ENCODE measurements at regions not wholly inside any gene's neighbourhood (a gene's known extent, or its start where the extent isn't known, plus 50 kb on each side); places are given as distances from the start of the nearest gene placed in this dataset.

- TF ChIP-seq PML (IDR thresholded peaks at IDR 0.05; ENCODE audit: low read length): no peak
- TF ChIP-seq CUX1 (IDR thresholded peaks at IDR 0.05; ENCODE audit: insufficient replicate concordance, low read depth, low read length): no peak
- no peak for TF ChIP-seq SPI1 (IDR thresholded peaks at IDR 0.05; ENCODE audit: borderline replicate concordance, insufficient read depth, low read depth, low read length)
- no peak for TF ChIP-seq ETV6 (conservative IDR thresholded peaks at IDR 0.05 in 1 of 2, IDR thresholded peaks at IDR 0.05 in 1 of 2; ENCODE audit: borderline replicate concordance in 1 of 2, low read depth in 1 of 2)
- no peak for TF ChIP-seq PBX3 (IDR thresholded peaks at IDR 0.05; ENCODE audit: insufficient replicate concordance, low read depth, low read length)
- no peak for TF ChIP-seq MYB (IDR thresholded peaks at IDR 0.05; ENCODE audit: borderline replicate concordance, low read depth, low read length)
- no peak for TF ChIP-seq RELA (IDR thresholded peaks at IDR 0.05; ENCODE audit: borderline replicate concordance, partially characterized antibody)
- no peak for TF ChIP-seq SIX5 (IDR thresholded peaks at IDR 0.05; ENCODE audit: low read depth, low read length, severe bottlenecking)
- no peak for TF ChIP-seq RB1 (IDR thresholded peaks at IDR 0.05; ENCODE audit: borderline replicate concordance)
- TF ChIP-seq IKZF1 (conservative IDR thresholded peaks at IDR 0.05): no peak
- CTCF ChIA-PET: no interaction called here
- RAD21 ChIA-PET (ENCODE audit: unreplicated experiment): no interaction called here
- in situ Hi-C loops (cut with MboI): no loop called here
- Histone ChIP-seq H3K27me3 (replicated peaks in 1 of 2; ENCODE audit: control insufficient read depth in 2 of 2, insufficient read depth in 2 of 2, low read length in 1 of 2) (no peaks in the 10 kb centered on the region), H3K27ac (ENCODE audit: control insufficient read depth, insufficient read depth) (no peak overlapping the region), H3K4me3 (no peak overlapping the region), H3K79me2 (ENCODE audit: control insufficient read depth, insufficient read depth, low read length) (no peaks in the 10 kb centered on the region), H3K4me2 (ENCODE audit: control insufficient read depth, insufficient read depth) (no peak overlapping the region), H3K9me3 (replicated peaks; ENCODE audit: control insufficient read depth, insufficient read depth, low read length) (no peaks in the 10 kb centered on the region), H3K36me3 (ENCODE audit: control insufficient read depth in 2 of 2, insufficient read depth in 2 of 2, low read length in 1 of 2) (no peaks in the 10 kb centered on the region), H4K20me1 (ENCODE audit: control insufficient read depth, insufficient read depth) (no peaks in the 10 kb centered on the region), H3K9ac (ENCODE audit: control insufficient read depth, insufficient read depth, low read length) (no peak overlapping the region), H3K4me1 (ENCODE audit: control insufficient read depth, insufficient read depth, low read length) (no peaks in the 10 kb centered on the region), H2AFZ (ENCODE audit: control insufficient read depth, low read depth, low read length) (no peak overlapping the region)
- DNase-seq (ENCODE audit: low read depth, low spot score) (no peak), FAIRE-seq (no peak), ATAC-seq (no peak)
- SMC1A ChIA-PET (ENCODE audit: uncharacterized antibody, unreplicated experiment): no interaction called here
- intact Hi-C loops (cut with micrococcal nuclease; ENCODE audit: unreplicated experiment): no loop called here
- BruUV-seq (replicated peaks): no TSS peak
- POLR2A ChIA-PET: no interaction called here
- WGBS (ENCODE audit: insufficient coverage, insufficient replicate concordance, low lambda C conversion rate, missing lambda C conversion rate): 0% methylated on average over 1 of the region's 1 CpG
These were observed 1557.4 kb downstream of the CDH8 start for GRCh38 chr16:60478810-60479209.
